SK-N-SH (cell line): ENCODE measurements at regions not wholly inside any gene's neighbourhood (a gene's known extent, or its start where the extent isn't known, plus 50 kb on each side); places are given as distances from the start of the nearest gene placed in this dataset.

Experiments
- CTCF ChIA-PET: fragments of 300-600, 350-600 bp; formaldehyde crosslinking; extraction: SDS; loops from one replicate; lab custom pipeline; 2021; lab: Yijun Ruan, JAX
- POLR2A ChIA-PET: fragments of 350-600 bp; sonication (Branson Sonifier 250); formaldehyde crosslinking; extraction: SDS; loops from one replicate; lab custom pipeline; 2020; ENCODE audit warnings: antibody characterized with exemption, inconsistent platforms; lab: Yijun Ruan, JAX
- DNase-seq: peaks from one replicate; pipeline ENCODE4 v3.0.0; 2012
- H2AFZ ChIP-seq: fragments of 200-600 bp; sonication (generic); 2 replicates; pipeline ENCODE4 v1.8.1; 2016; ENCODE audit warnings: antibody characterized with exemption, mild to moderate bottlenecking, low read depth
- H3F3A ChIP-seq: fragments of 200-600 bp; sonication (generic); replicated peaks from 2 replicates; pipeline ENCODE3; 2016; ENCODE audit warnings: antibody characterized with exemption, mild to moderate bottlenecking; ENCODE audit not compliant: insufficient read depth
- H3K27ac ChIP-seq, 2 experiments: fragments of 200-500 bp in 1 of 2; fragments of 200-600 bp in 1 of 2; sonication (Bioruptor generic) in 1 of 2; sonication (generic), shearing (Covaris generic) in 1 of 2; 2 replicates each; pipeline versions ENCODE4 v1.5.1 to v1.6.1; 2014 to 2016; ENCODE audit warnings: low read depth in 2 of 2, inconsistent platforms in 1 of 2, low read length in 1 of 2, mild to moderate bottlenecking in 1 of 2, mixed read lengths in 1 of 2
- H3K27me3 ChIP-seq: fragments of 200-600 bp; sonication (generic), shearing (Covaris generic); 2 replicates; pipeline ENCODE4 v1.6.1; 2016; ENCODE audit warnings: mixed run types; ENCODE audit not compliant: insufficient read depth
- H3K36me3 ChIP-seq, 2 experiments: fragments of 200-500 bp in 1 of 2; fragments of 200-600 bp in 1 of 2; sonication (Bioruptor generic) in 1 of 2; sonication (generic) in 1 of 2; replicated peaks in 1 of 2; 2 replicates each; pipeline versions ENCODE3 to v1.5.1; 2014 to 2016; ENCODE audit warnings: low read length in 1 of 2, mild to moderate bottlenecking in 1 of 2; ENCODE audit not compliant: insufficient read depth in 2 of 2, control insufficient read depth in 1 of 2
- H3K4me1 ChIP-seq, 2 experiments: fragments of 200-500 bp in 1 of 2; fragments of 200-600 bp in 1 of 2; sonication (Bioruptor generic) in 1 of 2; sonication (generic), shearing (Covaris generic) in 1 of 2; 2 replicates each; pipeline versions ENCODE4 v1.5.1 to v1.6.1; 2014 to 2016; ENCODE audit warnings: low read depth in 1 of 2, low read length in 1 of 2, mixed run types in 1 of 2; ENCODE audit not compliant: insufficient read depth in 2 of 2, control insufficient read depth in 1 of 2
- H3K4me2 ChIP-seq: fragments of 200-600 bp; sonication (generic), shearing (Covaris generic); 2 replicates; pipeline ENCODE4 v1.6.1; 2017; ENCODE audit warnings: mixed run types
- H3K4me3 ChIP-seq, 2 experiments: fragments of 200-500 bp in 1 of 2; fragments of 200-600 bp in 1 of 2; sonication (Bioruptor generic) in 1 of 2; sonication (generic), shearing (Covaris generic) in 1 of 2; 2 replicates each; pipeline versions ENCODE4 v1.5.1 to v1.8.1; 2014 to 2016; ENCODE audit warnings: low read depth in 2 of 2, inconsistent platforms in 1 of 2, low read length in 1 of 2, mild to moderate bottlenecking in 1 of 2, mixed read lengths in 1 of 2, moderate library complexity in 1 of 2
- H3K79me2 ChIP-seq: fragments of 200-600 bp; sonication (generic); 2 replicates; pipeline ENCODE4 v1.8.1; 2017; ENCODE audit warnings: mild to moderate bottlenecking; ENCODE audit not compliant: insufficient read depth
- H3K9ac ChIP-seq: fragments of 200-600 bp; sonication (generic); 2 replicates; pipeline ENCODE4 v1.6.1; 2017; ENCODE audit warnings: mixed run types
- H3K9me2 ChIP-seq: fragments of 200-600 bp; sonication (generic); 2 replicates; pipeline ENCODE4 v1.6.1; 2017; ENCODE audit warnings: mixed run types
- H3K9me3 ChIP-seq: fragments of 200-600 bp; sonication (generic); 2 replicates; pipeline ENCODE4 v1.6.1; 2017; ENCODE audit warnings: mixed run types, mild to moderate bottlenecking, moderate library complexity
- H4K20me1 ChIP-seq: fragments of 200-600 bp; sonication (generic); 2 replicates; pipeline ENCODE4 v1.6.1; 2017; ENCODE audit warnings: mild to moderate bottlenecking, mixed run types; ENCODE audit not compliant: insufficient read depth
- CHD2 ChIP-seq: fragments of 150-350 bp; IDR thresholded peaks from 2 replicates; pipeline ENCODE4 v1.6.1; 2018; ENCODE audit warnings: low read length; ENCODE audit not compliant: partially characterized antibody
- ELF1 ChIP-seq: IDR thresholded peaks from 2 replicates; pipeline ENCODE4 v1.4.0; 2012
- EP300 ChIP-seq, 2 experiments: IDR thresholded peaks; 2 replicates each; pipeline versions ENCODE4 v1.4.0 to v1.6.1; 2012; ENCODE audit warnings: borderline replicate concordance in 1 of 2, low read depth in 1 of 2, low read length in 1 of 2
- EZH2phosphoT487 ChIP-seq: fragments of 200-600 bp; sonication (generic); IDR thresholded peaks from 2 replicates; pipeline ENCODE4 v1.6.1; 2017; ENCODE audit warnings: low read depth, mixed run types, mild to moderate bottlenecking, antibody characterized with exemption, moderate library complexity, borderline replicate concordance
- MEF2A ChIP-seq: IDR thresholded peaks from 2 replicates; pipeline ENCODE4 v1.4.0; 2012; ENCODE audit warnings: low read depth, borderline replicate concordance
- NRF1 ChIP-seq: IDR thresholded peaks from 2 replicates; pipeline ENCODE4 v1.6.1; 2012; ENCODE audit warnings: low read depth, mild to moderate bottlenecking, low read length
- POLR2AphosphoS5 ChIP-seq: IDR thresholded peaks from 2 replicates; pipeline ENCODE4 v1.6.1; 2012; ENCODE audit warnings: low read depth, low read length
- RAD21 ChIP-seq: IDR thresholded peaks from 2 replicates; pipeline ENCODE4 v1.6.1; 2012; ENCODE audit warnings: mild to moderate bottlenecking, low read length
- REST ChIP-seq: IDR thresholded peaks from 2 replicates; pipeline ENCODE4 v1.6.1; 2012; ENCODE audit warnings: mild to moderate bottlenecking, low read depth, low read length, moderate library complexity
- RFX5 ChIP-seq: IDR thresholded peaks from 2 replicates; pipeline ENCODE4 v1.6.1; 2012; ENCODE audit warnings: mild to moderate bottlenecking, improper control_type of control experiment, low read length
- RXRA ChIP-seq: IDR thresholded peaks from 2 replicates; pipeline ENCODE4 v1.4.0; 2012; ENCODE audit warnings: low read depth, mild to moderate bottlenecking, borderline replicate concordance
- SIN3A ChIP-seq: IDR thresholded peaks from 2 replicates; pipeline ENCODE4 v1.6.1; 2012; ENCODE audit warnings: low read depth, mild to moderate bottlenecking, low read length, moderate library complexity, borderline replicate concordance
- SMC3 ChIP-seq: IDR thresholded peaks from 2 replicates; pipeline ENCODE4 v1.6.1; 2012; ENCODE audit warnings: low read depth, low read length, improper control_type of control experiment
- TCF12 ChIP-seq: IDR thresholded peaks from 2 replicates; pipeline ENCODE4 v1.4.0; 2012
- TEAD4 ChIP-seq: IDR thresholded peaks from 2 replicates; pipeline ENCODE4 v1.4.0; 2012; ENCODE audit warnings: mild to moderate bottlenecking, borderline replicate concordance; ENCODE audit not compliant: insufficient read depth
- whole genome bisulfite sequencing: methylation state at CpG from one replicate; pipeline ENCODE4 v1.1.6; 2017; ENCODE audit warnings: low lambda C conversion rate; 5-methylcytosine and 5-hydroxymethylcytosine counted together
- TF ChIP-seq, protein P1 (sequence below): IDR thresholded peaks from 2 replicates; pipeline ENCODE4 v1.4.0; 2012; ENCODE audit warnings: low read depth, borderline replicate concordance
- TF ChIP-seq, protein P2 (sequence below): fragments of 150-350 bp; IDR thresholded peaks from 2 replicates; pipeline ENCODE4 v1.6.1; 2017; ENCODE audit warnings: antibody characterized with exemption, low read length, low read depth, borderline replicate concordance

DNA sequence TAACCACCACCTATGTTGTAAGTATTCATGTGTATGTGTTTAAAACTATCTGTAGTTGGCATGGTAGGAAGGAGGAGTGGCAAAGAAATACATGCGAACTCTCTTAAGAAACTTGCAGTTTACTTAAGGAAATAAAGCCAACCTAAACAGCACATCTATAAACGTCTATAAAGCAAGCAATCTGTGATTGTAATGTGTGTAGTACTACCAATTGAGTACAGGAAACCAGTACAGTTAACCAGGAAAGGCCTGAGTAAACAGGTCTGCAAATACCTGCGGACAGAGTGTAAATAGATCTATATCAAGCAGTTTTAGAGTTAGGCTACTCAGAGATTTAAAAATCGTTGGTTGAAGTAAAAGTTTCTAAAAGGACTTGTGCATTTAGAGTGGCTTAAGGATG lies 59.5 kb upstream of the AMOTL1 start:
- no peak overlapping the region for H3K4me2 ChIP-seq
- H3F3A ChIP-seq, result peaks cover 4% of the 10 kb centered on the region
- H3K27me3 ChIP-seq, result no peaks in the 10 kb centered on the region
- no peaks in the 10 kb centered on the region for H3K9me3 ChIP-seq
- 46% methylated on average over 4 of the region's 4 CpGs for WGBS
- no peak for DNase-seq
- no peaks in the 10 kb centered on the region for H4K20me1 ChIP-seq
- H3K36me3 ChIP-seq, result no peaks in the 10 kb centered on the region
- no peak overlapping the region for H3K27ac ChIP-seq
- no peaks in the 10 kb centered on the region for H3K9me2 ChIP-seq
- POLR2A ChIA-PET, result no interaction called here
- H3K79me2 ChIP-seq, result no peaks in the 10 kb centered on the region
- no peaks in the 10 kb centered on the region; a peak in 1 of 4 replicates for H3K4me1 ChIP-seq
- no peak overlapping the region for H3K9ac ChIP-seq
- TF ChIP-seq REST (no peak), EZH2phosphoT487 (no peak), SIN3A (no peak), RXRA (no peak), MEF2A (no peak), TEAD4 (no peak), RFX5 (no peak), TCF12 (no peak), ELF1 (no peak), CHD2 (no peak)
- TF ChIP-seq, all 33 proteins: peak for 0
- CTCF ChIA-PET, result no interaction called here
- no peak overlapping the region for H3K4me3 ChIP-seq
- H2AFZ ChIP-seq, result no peak overlapping the region

- Histone ChIP-seq H4K20me1 (no peaks in the 10 kb centered on the region), H3K4me1 (no peaks in the 10 kb centered on the region), H3F3A (no peaks in the 10 kb centered on the region), H3K9ac (no peak overlapping the region), H3K36me3 (no peaks in the 10 kb centered on the region), H3K27ac (no peak overlapping the region), H3K9me3 (peaks cover 6% of the 10 kb centered on the region; the same call in 1 of the 2 replicates), H3K79me2 (no peaks in the 10 kb centered on the region), H3K9me2 (no peaks in the 10 kb centered on the region; the same call in 1 of the 2 replicates), H2AFZ (no peak overlapping the region), H3K27me3 (no peaks in the 10 kb centered on the region), H3K4me2 (no peak overlapping the region), H3K4me3 (no peak overlapping the region)
- DNase-seq, result no peak
- ChIA-PET POLR2A (no interaction called here), CTCF (no interaction called here)
- no peak for TF ChIP-seq EZH2phosphoT487
- no peak for TF ChIP-seq POLR2AphosphoS5
- no peak for TF ChIP-seq TEAD4
- TF ChIP-seq, protein P1, sequence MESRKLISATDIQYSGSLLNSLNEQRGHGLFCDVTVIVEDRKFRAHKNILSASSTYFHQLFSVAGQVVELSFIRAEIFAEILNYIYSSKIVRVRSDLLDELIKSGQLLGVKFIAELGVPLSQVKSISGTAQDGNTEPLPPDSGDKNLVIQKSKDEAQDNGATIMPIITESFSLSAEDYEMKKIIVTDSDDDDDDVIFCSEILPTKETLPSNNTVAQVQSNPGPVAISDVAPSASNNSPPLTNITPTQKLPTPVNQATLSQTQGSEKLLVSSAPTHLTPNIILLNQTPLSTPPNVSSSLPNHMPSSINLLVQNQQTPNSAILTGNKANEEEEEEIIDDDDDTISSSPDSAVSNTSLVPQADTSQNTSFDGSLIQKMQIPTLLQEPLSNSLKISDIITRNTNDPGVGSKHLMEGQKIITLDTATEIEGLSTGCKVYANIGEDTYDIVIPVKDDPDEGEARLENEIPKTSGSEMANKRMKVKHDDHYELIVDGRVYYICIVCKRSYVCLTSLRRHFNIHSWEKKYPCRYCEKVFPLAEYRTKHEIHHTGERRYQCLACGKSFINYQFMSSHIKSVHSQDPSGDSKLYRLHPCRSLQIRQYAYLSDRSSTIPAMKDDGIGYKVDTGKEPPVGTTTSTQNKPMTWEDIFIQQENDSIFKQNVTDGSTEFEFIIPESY, result no peak
- TF ChIP-seq, protein P2, sequence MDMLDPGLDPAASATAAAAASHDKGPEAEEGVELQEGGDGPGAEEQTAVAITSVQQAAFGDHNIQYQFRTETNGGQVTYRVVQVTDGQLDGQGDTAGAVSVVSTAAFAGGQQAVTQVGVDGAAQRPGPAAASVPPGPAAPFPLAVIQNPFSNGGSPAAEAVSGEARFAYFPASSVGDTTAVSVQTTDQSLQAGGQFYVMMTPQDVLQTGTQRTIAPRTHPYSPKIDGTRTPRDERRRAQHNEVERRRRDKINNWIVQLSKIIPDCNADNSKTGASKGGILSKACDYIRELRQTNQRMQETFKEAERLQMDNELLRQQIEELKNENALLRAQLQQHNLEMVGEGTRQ, result no peak
- no peak for TF ChIP-seq RFX5
- no peak for TF ChIP-seq RAD21
- TF ChIP-seq REST, result no peak
- no peak for TF ChIP-seq SMC3
- no peak for TF ChIP-seq ELF1
- TF ChIP-seq EP300 (IDR thresholded peaks at IDR 0.05; ENCODE audit: borderline replicate concordance in 1 of 2, low read depth in 1 of 2, low read length in 1 of 2), result no peak
- TF ChIP-seq MEF2A, result no peak
- no peak for TF ChIP-seq NRF1
- no peak for TF ChIP-seq RXRA
Measured at GRCh38 chr11:94715225-94715624, 52.9 kb upstream of the AMOTL1 start.
